HG02642 (cell line): ENCODE measurements at regions not wholly inside any gene's neighbourhood (a gene's known extent, or its start where the extent isn't known, plus 50 kb on each side); places are given as distances from the start of the nearest gene placed in this dataset.

ENCODE experiments used
- ATAC-seq: cut with Tn5 transposase; IDR thresholded peaks from one replicate; pipeline ENCODE4 v1.9.1; 2021; ENCODE audit warnings: mild to moderate bottlenecking; ENCODE audit not compliant: unreplicated experiment, poor library complexity

DNA sequence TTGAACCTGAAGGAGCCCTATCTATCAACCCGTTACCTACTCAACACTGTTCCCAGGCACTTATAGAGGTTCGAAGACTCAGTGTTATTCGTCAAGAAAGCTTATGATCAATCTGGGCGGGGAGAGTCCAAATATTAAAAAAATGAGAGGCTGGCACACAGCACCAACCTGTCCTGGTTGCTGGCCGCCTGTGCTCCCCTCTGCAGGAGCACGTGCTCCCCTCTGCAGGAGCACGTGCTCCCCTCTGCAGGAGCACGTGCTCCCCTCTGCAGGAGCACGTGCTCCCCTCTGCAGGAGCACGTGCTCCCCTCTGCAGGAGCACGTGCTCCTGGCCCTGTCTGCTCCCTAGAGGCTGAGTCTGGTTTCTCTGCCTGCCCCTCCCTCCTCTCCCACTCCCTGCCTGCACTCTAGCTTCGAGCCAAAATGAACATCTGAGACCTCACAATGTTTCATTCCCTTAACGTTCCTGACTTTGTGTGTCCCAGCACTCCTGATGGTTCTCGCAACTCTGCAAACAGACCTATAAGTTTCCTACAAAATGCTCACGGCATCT, 614.0 kb upstream of the ID2 start:
- ATAC-seq, result no peak

DNA sequence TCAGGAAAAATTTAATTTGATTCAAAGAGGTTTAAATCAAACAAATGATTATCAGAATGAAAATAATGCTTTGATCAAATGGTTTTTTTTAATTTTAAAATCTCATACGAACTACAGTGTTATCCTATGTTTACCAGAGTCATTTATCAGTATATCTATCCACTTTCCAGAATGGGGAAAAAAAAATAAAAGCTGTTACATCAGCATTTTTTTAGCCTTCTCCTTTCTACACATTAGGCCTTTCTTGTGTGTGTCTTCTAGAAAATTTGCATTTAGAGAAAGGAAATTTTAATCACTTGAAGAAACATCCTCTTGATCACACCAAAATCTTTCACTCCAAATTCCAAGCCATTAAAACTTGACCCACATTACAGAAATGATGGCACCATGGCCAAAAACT, 608.9 kb upstream of the ID2 start:
- no peak for ATAC-seq

DNA sequence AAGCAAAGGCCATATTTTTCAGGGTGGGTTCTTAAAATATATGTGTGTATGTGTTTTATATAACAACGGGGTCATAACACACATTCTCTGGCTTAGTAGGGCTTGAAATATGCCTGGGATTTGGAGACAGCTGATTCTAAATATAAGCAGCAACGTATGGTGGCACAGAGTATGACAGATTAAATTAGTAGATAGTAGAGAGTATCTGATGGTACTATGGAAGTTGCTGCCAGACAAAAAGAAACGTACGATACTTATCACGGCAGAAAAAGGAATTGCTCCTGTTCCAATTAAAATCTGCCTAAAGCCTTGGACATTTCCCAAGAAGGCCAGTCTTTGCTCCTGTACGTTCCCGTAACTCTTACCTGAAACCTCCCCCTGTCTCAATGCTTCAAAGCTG, 607.9 kb upstream of the ID2 start:
- ATAC-seq, result no peak

DNA sequence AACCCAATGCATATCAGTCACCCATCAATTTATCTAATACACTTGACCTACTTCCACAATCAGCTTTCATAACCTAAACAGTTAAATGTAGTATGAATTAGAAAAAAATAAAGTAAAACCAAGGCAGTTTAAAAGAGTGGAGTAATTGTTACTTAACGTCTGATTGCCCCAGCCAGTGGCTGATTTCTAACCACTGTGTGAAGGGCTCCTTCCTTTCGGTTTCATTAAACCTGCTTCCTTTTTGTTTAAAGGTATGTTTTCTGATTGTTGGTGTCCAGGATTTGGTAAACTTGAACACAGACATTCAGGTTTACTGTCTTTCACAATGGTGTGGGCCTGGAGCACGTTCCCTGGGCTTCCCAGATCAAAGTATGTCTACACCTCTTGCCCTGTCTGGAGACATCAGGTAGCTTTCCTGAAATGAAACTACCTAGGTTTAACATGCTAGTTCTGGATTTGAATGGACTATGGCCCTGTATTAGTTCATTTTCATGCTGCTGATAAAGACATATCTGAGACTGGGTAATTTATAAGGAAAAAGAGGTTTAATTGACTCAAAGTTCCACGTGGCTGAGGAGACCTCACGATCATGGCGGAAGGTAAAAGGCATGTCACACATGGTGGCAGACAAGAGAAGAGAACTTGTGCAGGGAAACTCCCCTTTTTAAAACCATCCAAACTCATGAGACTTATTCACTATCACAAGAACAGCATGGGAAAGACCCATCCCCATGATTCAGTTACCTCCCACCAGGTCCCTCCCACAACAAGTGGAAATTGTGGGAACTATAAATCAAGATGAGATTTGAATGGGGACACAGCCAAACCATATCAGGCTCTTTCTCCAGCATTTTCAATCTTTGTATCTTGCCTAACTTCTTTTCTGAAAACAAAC, 605.2 kb upstream of the ID2 start:
- ATAC-seq, result no peak

DNA sequence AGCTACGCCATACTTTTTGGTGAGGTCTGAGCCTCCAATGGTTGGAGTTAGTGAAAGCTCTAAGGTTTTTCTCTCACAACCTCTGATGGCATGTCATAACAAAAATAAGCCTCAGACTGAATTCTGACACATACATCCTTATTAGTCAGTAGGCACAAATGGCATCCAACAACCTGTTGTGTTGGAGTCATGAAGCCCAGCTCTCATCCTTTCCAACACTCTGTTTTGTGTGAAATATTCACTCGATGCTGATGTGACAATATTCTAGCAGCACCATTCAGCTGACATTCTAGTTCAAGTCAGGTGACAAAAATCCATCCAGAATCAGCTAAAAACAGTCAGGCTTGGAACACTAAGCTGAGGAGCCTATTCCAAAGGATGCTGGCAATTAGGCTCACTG, 603.2 kb upstream of the ID2 start:
- no peak for ATAC-seq

DNA sequence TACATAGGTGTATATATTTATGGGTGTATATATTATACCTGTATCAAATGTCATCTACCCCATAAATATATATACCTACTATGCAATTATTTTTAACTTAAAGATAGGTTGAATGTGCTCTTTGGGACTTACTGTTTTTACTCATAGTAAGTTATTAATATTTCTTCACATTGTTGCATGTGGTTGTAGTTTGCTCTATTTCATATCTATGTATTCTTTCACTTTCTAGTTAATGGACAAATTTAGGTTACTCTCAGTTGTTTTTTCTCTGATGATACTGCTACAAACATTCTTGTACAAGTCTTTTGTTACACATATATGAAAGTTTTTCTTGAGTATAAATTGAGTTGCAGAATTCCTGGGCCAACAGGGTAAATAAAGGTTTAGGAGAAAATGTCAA, 601.8 kb upstream of the ID2 start:
- no peak for ATAC-seq

DNA sequence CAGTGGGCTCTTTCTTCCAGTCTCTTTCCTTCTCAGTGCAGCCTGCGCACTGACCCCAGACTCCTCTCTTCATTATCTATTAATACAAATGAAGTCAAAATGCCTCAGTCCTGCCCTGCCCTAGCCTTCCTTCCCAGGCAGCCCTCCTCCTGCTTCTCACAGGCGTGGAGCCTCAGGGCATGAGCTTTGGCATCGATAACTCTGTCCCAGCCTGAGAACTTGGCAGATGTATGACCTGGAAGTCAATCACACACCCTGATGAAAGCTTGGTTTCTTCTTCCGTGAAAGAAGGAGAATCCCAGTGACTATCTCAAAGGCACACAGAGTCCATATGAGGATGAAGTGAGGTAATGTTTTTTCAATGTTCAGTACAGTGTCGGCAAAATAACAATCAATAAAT, 600.7 kb upstream of the ID2 start:
- ATAC-seq, result no peak

DNA sequence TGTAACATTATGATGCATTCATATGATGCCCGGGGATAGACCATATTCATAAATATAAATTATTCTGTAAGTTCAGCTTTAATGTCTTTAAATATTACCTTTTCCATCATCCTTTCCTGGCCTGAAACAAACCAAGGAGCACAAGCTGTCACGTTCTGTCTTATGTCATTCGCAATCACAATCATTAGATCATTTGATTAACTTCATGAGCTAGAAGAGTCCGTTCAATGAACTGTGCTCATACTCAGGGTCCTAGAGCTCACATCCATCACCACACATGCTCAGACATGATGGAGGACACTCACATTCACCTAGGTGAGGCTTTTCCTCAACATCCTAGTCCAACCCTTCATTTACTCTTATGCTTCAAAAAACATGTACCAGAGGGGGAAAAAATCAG, 599.0 kb upstream of the ID2 start:
- ATAC-seq, result no peak

DNA sequence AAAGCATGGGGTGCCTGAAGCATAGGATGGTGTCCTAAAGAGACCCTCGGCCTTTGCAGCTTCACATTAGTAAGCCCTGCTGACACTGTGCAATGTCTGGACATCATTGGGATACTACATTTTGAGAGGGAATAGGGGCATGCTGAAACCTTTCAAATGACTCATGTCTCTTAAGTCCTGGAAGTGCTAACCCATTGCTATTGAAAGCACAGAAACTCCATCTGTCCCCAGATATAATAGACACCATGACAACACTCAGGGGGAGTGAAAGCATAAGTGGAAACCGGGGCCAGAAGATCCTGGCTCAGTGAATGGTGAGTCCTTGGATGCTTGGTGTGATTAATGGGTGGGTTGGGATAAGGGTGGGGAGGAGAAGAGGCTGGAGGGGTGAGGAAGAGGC, 595.5 kb upstream of the ID2 start:
- no peak for ATAC-seq

DNA sequence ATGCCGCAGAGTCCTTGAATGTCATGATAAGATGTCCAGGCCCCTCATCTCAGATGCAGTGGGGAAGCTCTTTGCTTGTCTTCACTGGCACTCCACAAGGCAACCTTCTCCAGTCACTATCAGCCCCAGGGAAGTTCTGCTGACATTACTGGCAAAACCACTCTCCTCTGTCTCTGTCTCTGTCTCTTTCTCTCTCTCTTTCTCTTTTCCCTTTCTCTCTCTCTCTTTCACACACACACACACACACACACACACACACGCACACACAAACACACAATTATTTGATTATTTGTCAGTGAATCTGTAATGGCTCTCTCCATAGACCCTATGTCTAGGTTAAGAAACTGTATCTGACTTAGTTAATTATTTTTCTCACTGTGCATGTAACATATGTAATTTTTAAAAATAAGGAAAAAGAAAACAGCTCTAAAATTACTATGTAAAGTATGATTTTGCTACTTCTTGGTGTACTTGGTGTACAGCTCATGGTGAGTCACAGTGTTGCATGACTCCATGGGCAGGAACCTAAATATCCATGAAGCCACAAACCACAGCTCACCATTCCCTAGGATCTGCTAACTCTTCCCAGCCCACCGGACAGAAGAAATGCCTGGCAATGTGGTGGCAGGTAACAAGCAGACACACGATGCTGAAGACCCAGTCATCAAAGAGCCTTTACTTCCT, 594.9 kb upstream of the ID2 start:
- no peak for ATAC-seq

DNA sequence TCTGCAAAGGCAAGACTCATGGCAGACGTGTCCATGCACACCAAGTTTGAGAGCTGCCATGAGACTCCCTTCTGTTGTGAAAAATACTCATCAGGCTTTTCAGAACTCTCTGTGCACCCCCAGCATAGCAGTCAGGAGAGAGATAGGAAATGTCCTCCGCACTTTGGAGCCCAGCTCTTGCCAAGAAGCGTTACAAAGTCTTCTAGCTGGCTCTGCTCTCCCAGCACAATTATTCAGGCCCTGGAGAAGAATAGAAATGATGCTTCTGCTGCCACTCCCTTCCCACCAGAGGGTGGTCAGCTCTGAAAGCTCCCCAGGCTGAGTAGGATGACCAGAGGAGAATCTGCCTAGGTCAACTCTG, 594.4 kb upstream of the ID2 start:
- ATAC-seq, result no peak

DNA sequence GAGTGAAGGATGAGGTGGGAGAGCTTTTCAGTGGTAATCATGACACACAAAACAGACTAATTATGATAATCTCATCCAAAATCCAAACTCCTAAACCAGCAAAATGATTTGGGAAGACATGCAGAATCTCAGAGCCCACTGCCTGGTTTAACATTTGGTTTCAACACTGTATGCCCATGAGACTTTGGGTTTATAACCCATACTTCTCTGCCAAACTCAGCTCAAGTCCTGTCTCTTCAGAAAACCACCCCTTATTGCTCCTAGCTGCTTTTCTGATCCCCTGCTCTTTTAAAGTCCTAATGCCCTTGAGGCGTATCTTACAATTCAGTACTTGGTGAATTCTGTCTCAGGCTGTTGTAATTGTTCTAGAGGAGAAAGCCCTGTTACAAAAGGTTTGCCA, 593.0 kb upstream of the ID2 start:
- no peak for ATAC-seq

DNA sequence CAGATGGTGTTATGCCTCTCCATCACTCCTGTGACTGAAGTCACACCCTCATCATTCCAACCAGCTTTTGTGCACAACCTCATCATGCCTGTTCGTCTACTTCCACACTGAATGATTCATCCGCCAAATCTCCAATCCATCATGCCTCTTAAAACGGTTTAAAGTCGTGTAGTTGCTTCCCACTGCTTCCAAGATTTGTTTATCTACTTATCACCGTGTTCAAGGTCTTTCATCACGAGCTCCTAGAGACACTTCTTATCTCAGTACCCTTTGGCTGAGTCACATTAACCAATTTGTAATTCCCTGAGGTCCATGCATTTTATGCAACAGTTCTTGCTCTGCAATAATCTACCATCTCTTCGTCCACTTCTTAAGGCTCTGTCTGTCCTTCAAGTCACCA, 592.3 kb upstream of the ID2 start:
- no peak for ATAC-seq

DNA sequence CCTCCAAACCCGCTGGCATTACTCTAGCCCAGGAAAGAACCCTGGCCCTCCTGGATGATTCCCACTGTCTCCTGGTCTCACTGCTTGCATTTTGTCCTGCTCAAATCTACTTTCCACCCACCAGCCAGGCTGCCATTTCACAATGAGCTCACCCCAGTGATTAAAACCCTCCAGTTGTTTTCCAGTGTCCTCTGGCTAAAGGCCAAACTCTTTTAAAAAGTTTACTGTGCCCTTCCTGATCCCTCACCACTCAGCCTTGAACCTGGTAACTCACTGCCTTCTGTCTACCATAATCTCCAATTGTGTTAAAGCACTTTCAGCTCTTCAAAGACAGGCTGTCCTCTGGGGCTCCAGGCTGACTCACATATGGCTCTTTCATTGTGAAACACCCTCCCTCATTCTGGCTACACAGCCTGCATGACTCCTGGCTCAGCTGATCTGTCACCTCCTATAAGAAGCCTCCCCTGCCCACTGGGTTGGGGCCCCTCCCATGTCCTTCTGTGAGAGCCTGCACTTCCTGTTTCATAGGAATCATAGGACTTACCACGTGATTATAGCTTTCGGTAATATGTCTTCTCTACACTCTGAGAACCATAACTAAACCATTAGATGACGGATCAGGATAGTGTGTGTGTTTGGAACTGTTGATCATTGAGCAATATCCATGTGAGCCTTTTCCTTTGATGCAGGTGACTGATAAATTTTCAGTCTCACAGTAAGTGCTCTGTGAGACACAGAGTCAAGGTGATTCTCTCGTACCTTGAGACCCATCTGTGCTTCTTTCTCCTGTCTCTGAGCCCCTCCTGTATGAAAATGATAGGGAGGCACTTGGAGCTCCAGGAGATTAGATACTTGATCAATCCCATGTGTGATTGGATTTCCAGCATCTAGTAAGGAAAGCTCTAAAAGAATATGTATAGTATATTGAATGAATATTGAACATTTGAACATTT, 590.8 kb upstream of the ID2 start:
- peak; percentile 79 for ATAC-seq

DNA sequence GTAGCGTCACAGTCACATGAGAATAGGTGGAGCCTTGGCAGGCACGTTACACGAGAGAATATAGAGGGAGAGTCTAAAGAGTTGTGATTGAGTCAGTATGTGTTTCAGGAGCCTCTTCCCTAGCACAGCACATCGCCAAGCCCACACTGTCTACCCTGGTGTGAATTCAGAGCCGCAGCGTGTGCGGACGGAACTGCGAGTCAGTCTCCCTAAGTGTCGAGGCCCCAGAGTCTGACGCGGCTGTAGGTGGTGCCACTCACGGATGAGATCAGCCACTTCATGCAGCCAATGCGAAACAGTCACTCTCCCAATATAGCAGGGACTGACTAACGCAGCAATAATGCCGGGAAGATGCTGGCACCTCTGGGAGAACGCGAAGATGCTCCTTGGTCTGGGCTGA, 587.3 kb upstream of the ID2 start:
- no peak for ATAC-seq

DNA sequence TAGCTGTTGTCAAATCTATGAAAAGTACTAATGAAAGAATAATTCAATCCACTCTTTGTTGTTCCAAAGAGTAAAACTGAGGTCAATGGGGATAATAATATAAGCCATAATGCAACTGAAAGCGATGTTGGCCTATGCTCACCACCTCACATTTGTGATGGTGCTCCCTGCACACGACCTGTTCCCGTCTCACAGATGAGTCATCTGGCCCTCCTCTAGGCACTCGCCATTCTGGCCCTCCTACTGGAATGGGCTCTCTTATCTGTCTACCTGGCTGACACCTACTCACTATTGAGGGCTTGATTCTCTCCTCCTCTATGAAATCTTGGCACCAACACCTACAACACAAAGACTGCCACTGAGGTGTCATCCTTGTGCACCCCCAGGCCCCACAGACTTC, 585.9 kb upstream of the ID2 start:
- ATAC-seq, result no peak

DNA sequence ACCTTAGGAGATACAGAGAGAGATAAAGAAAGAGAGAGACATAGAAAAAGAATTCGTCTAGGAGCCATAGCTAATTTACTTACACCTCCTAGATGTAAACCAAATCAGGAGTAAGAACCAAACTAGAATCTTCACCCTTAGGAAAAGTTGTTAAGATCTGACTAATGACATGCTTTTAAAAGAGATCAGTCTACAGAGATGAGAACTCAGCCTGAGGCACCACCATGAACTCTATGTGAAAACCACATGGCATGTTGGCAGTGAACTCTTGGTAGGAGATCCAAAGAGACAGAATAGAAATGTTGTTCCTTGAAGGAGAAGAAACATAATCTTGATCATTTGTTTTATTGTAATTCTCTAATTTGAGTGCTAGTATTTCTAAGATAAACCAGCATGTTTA, 585.4 kb upstream of the ID2 start:
- ATAC-seq, result no peak

DNA sequence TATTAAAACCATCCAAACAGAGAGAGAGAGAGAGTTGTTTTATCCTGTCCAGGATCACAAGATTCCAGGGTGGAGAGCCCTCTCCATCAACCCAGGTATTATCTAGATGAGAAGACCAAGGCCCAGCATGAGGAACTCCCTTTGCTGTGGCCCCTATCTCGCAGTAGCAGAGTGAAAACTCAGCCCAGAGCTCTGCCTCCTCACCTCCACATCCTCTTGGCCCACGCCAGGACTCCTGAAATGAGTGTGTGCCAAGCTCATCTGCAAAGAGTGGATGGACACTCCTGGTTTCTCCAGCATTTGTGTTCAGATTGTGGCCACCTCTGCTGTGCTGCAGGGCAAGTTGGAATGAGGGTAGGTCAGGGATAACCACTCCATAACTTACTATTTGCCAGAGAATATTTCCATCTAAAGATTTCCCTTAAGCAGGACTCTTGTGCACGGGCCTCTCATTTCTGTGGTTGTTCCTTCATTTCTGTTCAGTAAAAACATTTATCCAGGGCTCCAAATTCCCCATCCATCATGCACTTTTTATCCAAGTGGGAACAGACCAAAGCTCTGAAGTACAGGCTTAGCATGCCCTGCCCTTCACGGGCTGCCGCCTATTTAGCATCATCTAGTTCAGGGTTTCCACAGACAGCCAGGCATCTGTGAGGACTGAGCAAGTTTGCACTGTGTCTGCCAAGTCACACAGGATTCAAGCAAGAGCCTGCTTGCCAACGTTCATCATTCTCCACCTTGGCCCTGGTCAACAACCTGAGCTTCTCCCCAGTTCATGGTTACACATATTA, 583.2 kb upstream of the ID2 start:
- ATAC-seq, result no peak

DNA sequence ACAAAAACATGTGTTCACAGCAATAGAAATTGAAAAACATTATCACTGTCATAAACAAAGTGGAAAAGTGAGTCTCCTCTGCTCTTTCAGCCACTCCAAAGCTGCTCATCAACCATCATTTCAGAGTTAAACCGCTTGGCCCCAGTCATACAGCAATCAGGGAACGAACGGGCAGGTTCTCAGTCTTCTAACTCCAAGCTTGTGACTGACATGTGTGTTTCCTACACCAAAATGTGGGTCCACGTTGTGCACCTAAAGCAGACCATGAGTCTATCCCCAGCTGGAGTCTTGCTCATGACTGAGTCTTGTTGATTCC, 582.6 kb upstream of the ID2 start:
- ATAC-seq, result no peak

DNA sequence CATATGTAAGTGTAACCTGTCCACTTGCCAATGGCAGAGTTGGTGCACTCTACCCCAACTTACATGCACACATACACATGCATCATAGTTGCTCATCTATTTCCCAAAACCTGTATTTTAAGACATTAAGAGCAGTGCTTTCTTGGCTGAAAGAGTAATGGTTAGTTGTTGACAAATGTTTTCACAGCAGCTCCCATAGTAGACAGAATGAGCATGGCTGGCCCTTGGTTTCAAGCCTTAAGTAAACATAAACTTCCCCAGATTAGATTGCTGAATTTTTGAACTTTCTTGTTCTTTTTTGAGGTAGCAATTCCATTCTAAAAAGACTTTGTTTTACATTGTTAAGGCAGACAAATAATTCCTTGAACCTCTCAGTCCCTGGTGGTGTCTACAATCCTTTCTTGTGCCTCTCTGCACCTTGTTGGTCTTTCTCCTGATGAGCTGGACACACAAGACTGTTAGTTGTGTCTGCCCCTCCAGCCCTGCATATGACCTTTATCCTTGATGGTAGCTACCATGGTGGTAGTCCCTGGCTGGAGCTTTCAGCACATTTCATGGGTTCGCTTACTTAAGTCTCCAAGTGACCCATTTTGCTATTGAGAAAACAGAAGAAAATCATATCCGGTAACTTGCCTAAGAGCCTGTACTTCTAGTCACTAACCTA, 580.1 kb upstream of the ID2 start:
- no peak for ATAC-seq
